ENCODE measurements at regions not wholly inside any gene's neighbourhood (a gene's known extent, or its start where the extent isn't known, plus 50 kb on each side); places are given as distances from the start of the nearest gene placed in this dataset.

DNA sequence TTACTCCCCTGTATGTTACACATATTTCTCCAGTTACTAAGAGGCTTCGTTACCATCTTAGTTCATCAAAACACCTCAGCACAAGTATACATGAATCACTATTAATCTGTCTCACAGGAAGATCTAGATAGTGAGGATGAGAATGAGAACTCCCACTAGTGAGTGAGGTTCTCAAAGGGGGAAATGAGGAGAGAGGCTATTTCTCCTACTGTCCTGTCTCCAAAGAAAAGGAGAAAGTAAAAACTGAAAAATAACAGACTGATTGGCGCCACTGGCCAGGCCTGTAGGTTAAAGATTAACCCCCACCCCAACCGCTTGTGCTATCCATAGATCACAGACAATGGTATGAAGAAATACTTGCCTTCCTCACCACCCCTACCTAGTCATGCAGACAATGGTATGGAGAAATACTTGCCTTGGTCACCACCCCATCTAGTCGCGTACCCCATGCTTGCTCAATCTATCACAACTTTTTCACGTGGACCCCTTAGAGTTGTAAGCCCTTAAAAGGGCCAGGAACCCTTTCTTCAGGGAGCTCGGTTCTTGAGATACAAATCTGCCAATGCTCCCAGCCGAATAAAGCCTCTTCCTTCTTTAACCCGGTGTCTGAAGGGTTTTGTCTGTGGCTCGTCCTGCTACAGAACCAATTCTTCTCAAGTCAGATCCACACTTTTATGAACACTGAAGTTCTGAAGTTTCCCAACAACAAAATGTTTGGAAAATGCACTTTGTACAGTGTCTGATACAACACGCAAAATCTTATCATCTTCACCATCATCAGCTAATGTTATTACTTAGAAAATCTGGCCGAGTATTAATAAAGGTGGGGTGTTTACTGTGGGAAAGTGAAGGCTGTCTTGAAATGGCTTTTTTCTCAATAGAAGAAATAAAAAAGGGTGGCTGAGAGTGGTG is 598.1 kb downstream of the UQCRFS1 start:
- TF ChIP-seq, protein P1, sequence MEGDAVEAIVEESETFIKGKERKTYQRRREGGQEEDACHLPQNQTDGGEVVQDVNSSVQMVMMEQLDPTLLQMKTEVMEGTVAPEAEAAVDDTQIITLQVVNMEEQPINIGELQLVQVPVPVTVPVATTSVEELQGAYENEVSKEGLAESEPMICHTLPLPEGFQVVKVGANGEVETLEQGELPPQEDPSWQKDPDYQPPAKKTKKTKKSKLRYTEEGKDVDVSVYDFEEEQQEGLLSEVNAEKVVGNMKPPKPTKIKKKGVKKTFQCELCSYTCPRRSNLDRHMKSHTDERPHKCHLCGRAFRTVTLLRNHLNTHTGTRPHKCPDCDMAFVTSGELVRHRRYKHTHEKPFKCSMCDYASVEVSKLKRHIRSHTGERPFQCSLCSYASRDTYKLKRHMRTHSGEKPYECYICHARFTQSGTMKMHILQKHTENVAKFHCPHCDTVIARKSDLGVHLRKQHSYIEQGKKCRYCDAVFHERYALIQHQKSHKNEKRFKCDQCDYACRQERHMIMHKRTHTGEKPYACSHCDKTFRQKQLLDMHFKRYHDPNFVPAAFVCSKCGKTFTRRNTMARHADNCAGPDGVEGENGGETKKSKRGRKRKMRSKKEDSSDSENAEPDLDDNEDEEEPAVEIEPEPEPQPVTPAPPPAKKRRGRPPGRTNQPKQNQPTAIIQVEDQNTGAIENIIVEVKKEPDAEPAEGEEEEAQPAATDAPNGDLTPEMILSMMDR (conservative IDR thresholded peaks at IDR 0.05), result no peak
- TF ChIP-seq EZH2 (IDR thresholded peaks at IDR 0.05; ENCODE audit: low read depth), result no peak

All from PC-9 (cell line).